CD14-positive monocyte (primary cell): ENCODE measurements at regions not wholly inside any gene's neighbourhood (a gene's known extent, or its start where the extent isn't known, plus 50 kb on each side); places are given as distances from the start of the nearest gene placed in this dataset.

Source experiments
- DNase-seq, 3 donors: peaks; one replicate each; pipeline ENCODE4 v3.0.0-alpha.2; 2011 to 2022
- H2AFZ ChIP-seq: 2 replicates; pipeline ENCODE4 v1.6.0; 2012; ENCODE audit warnings: mild to moderate bottlenecking, low read depth, low read length, inconsistent platforms; ENCODE audit not compliant: insufficient read depth, poor library complexity, severe bottlenecking
- H3K27ac ChIP-seq, 2 donors: 1 replicate in 1 of 2; 2 replicates in 1 of 2; pipeline ENCODE4 v1.5.1; 2012 to 2013; ENCODE audit warnings: low read length in 2 of 2, control low read depth in 1 of 2, inconsistent platforms in 1 of 2, low read depth in 1 of 2, mild to moderate bottlenecking in 1 of 2
- H3K27me3 ChIP-seq, 2 donors: one replicate each; pipeline versions ENCODE4 v1.6.0 to v1.6.1; 2011 to 2013; ENCODE audit warnings: low read length in 2 of 2; ENCODE audit not compliant: control insufficient read depth in 2 of 2, insufficient read depth in 2 of 2
- H3K36me3 ChIP-seq, 2 donors: replicated peaks in 1 of 2; 1 replicate in 1 of 2; 2 replicates in 1 of 2; pipeline versions ENCODE4 v1.5.1 to v1.6.1; 2012 to 2013; ENCODE audit warnings: low read length in 2 of 2, control low read depth in 1 of 2, inconsistent platforms in 1 of 2, mild to moderate bottlenecking in 1 of 2; ENCODE audit not compliant: insufficient read depth in 2 of 2, control insufficient read depth in 1 of 2
- H3K4me1 ChIP-seq, 2 donors: 1 replicate in 1 of 2; 2 replicates in 1 of 2; pipeline versions ENCODE4 v1.5.1 to v1.6.1; 2012 to 2013; ENCODE audit warnings: low read length in 2 of 2, control low read depth in 1 of 2, inconsistent platforms in 1 of 2, mild to moderate bottlenecking in 1 of 2, moderate library complexity in 1 of 2; ENCODE audit not compliant: insufficient read depth in 2 of 2, control insufficient read depth in 1 of 2
- H3K4me2 ChIP-seq: replicated peaks from 2 replicates; pipeline ENCODE3; 2012; ENCODE audit warnings: low read length, moderate library complexity, mild to moderate bottlenecking; ENCODE audit not compliant: poor library complexity, severe bottlenecking; ENCODE audit errors: extremely low read depth
- H3K4me3 ChIP-seq, 3 experiments: fragments of 200-600 bp in 1 of 3; sonication (generic) in 1 of 3; replicated peaks in 1 of 3; 1 replicate in 2 of 3; 2 replicates in 1 of 3; pipeline ENCODE4 v1.5.1; 2011 to 2013; ENCODE audit warnings: low read length in 3 of 3, mild to moderate bottlenecking in 3 of 3, control low read depth in 2 of 3, low read depth in 2 of 3, inconsistent platforms in 1 of 3, moderate library complexity in 1 of 3
- H3K79me2 ChIP-seq: 2 replicates; pipeline ENCODE4 v1.6.0; 2012; ENCODE audit warnings: mild to moderate bottlenecking, control low read depth, inconsistent platforms, low read length, moderate library complexity; ENCODE audit not compliant: insufficient read depth
- H3K9ac ChIP-seq: 2 replicates; pipeline ENCODE4 v1.6.0; 2017; ENCODE audit warnings: low read length, mild to moderate bottlenecking; ENCODE audit not compliant: insufficient read depth, poor library complexity, severe bottlenecking
- H3K9me3 ChIP-seq, 2 donors: replicated peaks in 1 of 2; 1 replicate in 1 of 2; 2 replicates in 1 of 2; pipeline versions ENCODE4 v1.5.1 to v1.6.1; 2012 to 2013; ENCODE audit warnings: low read length in 2 of 2, control low read depth in 1 of 2; ENCODE audit not compliant: control insufficient read depth in 1 of 2, insufficient read depth in 1 of 2
- H4K20me1 ChIP-seq: 2 replicates; pipeline ENCODE4 v1.6.0; 2012; ENCODE audit warnings: mild to moderate bottlenecking, low read length, control low read depth, moderate library complexity; ENCODE audit not compliant: insufficient read depth
- H3K27ac Mint-ChIP-seq, 7 donors: one replicate each; pipeline ENCODE4 v1.8.0; 2020; ENCODE audit warnings: mild to moderate bottlenecking in 7 of 7, mixed read lengths in 7 of 7, moderate library complexity in 6 of 7, inconsistent platforms in 2 of 7
- H3K27me3 Mint-ChIP-seq, 3 donors: one replicate each; pipeline ENCODE4 v1.8.0; 2021 to 2022; ENCODE audit warnings: low read depth in 3 of 3, mild to moderate bottlenecking in 3 of 3, mixed read lengths in 3 of 3, moderate library complexity in 3 of 3, inconsistent platforms in 1 of 3
- H3K36me3 Mint-ChIP-seq, 2 donors: one replicate each; pipeline ENCODE4 v1.8.0; 2020; ENCODE audit warnings: mixed read lengths in 2 of 2, inconsistent platforms in 1 of 2, mild to moderate bottlenecking in 1 of 2
- H3K4me1 Mint-ChIP-seq: one replicate; pipeline ENCODE4 v1.8.0; 2020; ENCODE audit warnings: mild to moderate bottlenecking, mixed read lengths
- H3K4me3 Mint-ChIP-seq, 2 donors: one replicate each; pipeline ENCODE4 v1.8.0; 2020; ENCODE audit warnings: mild to moderate bottlenecking in 2 of 2, mixed read lengths in 2 of 2, moderate library complexity in 1 of 2
- H3K9me3 Mint-ChIP-seq, 7 donors: one replicate each; pipeline ENCODE4 v1.8.0; 2020 to 2022; ENCODE audit warnings: mixed read lengths in 7 of 7, mild to moderate bottlenecking in 6 of 7, moderate library complexity in 6 of 7, inconsistent platforms in 2 of 7
- WGBS: methylation state at CpG from one replicate; pipeline ENCODE4 v1.1.5; 2013; ENCODE audit warnings: missing lambda C conversion rate; ENCODE audit not compliant: insufficient coverage; 5-methylcytosine and 5-hydroxymethylcytosine counted together
- intact Hi-C, 2 donors: fragments of 100-400 bp; cut with micrococcal nuclease; formaldehyde crosslinking; loops; one replicate each; pipeline versions ENCODE4 v1.15.0 to v1.15.1; 2023
- TF ChIP-seq, protein P1 (sequence below): fragments of 200-600 bp; IDR thresholded peaks from one replicate; pipeline ENCODE4 v1.8.0; 2022; ENCODE audit warnings: antibody characterized with exemption, mild to moderate bottlenecking

DNA sequence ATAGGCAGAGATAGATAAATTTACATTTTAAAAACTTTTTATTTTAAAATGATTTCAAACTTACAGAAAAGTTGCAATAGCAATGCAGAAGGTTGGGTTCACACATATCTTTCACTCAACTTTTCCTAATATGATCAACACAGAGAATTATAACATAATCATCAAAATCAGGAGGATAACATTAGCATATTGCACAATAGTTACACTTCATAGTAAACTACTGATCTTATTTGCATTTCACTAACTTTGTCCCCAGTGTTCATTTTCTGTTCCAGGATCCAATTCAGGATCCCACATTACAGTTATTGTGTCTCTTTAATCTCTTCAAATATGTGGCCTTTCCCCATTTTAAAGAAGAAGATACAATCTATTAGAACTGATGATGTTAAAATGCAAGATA lies 115.4 kb upstream of the ETV6 start:
- no peak overlapping the region for H3K9ac ChIP-seq
- Mint-ChIP-seq H3K27ac (no peak overlapping the region), H3K4me1 (peaks cover 3% of the 10 kb centered on the region), H3K4me3 (no peak overlapping the region), H3K36me3 (no peaks in the 10 kb centered on the region), H3K9me3 (peaks cover 0 to 7% (median 1%) of the 10 kb centered on the region in 7 donors), H3K27me3 (peaks cover 0 to 4% (median 2%) of the 10 kb centered on the region in 3 donors)
- no peak overlapping the region for H3K27ac ChIP-seq
- no peaks in the 10 kb centered on the region for H3K36me3 ChIP-seq
- no peaks in the 10 kb centered on the region for H3K27me3 ChIP-seq
- H3K4me3 ChIP-seq: no peak overlapping the region
- no peaks in the 10 kb centered on the region for H3K9me3 ChIP-seq
- DNase-seq: no peak
- no peaks in the 10 kb centered on the region for H3K4me1 ChIP-seq
- no peak overlapping the region for H3K4me2 ChIP-seq
- intact Hi-C loops: no loop called here
- no peak overlapping the region for H2AFZ ChIP-seq
- TF ChIP-seq, protein P1, sequence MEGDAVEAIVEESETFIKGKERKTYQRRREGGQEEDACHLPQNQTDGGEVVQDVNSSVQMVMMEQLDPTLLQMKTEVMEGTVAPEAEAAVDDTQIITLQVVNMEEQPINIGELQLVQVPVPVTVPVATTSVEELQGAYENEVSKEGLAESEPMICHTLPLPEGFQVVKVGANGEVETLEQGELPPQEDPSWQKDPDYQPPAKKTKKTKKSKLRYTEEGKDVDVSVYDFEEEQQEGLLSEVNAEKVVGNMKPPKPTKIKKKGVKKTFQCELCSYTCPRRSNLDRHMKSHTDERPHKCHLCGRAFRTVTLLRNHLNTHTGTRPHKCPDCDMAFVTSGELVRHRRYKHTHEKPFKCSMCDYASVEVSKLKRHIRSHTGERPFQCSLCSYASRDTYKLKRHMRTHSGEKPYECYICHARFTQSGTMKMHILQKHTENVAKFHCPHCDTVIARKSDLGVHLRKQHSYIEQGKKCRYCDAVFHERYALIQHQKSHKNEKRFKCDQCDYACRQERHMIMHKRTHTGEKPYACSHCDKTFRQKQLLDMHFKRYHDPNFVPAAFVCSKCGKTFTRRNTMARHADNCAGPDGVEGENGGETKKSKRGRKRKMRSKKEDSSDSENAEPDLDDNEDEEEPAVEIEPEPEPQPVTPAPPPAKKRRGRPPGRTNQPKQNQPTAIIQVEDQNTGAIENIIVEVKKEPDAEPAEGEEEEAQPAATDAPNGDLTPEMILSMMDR: no peak
- no peaks in the 10 kb centered on the region for H4K20me1 ChIP-seq
- H3K79me2 ChIP-seq: no peaks in the 10 kb centered on the region

DNA sequence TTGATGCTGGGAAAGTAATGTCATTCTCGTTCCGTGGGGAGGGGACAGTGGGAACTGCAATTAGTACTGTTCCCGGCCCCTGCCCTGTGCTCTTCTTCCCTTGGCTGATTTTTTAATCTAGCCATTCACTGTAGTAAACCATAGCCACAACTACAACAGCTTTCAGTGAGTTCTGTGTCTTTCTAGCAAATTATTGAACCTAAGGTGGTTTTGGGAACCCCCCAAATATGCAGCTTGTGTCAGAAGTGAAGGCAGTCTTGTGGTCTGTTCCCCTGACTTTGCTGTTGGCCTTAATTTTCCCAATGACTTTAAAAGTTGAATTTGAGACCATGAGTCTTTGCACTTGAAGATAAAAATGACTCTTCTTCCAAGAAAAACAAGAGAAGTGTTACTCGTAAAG lies 114.3 kb upstream of the ETV6 start:
- WGBS: 100% methylated on average over 2 of the region's 4 CpGs

More for the DNA sequence above, 114.3 kb upstream of the ETV6 start:
- Histone ChIP-seq H3K79me2 (no peaks in the 10 kb centered on the region), H3K36me3 (no peaks in the 10 kb centered on the region), H3K9ac (no peak overlapping the region), H3K27me3 (no peaks in the 10 kb centered on the region), H3K4me2 (no peak overlapping the region), H3K9me3 (no peaks in the 10 kb centered on the region), H3K4me3 (no peak overlapping the region), H2AFZ (no peak overlapping the region), H3K27ac (no peak overlapping the region), H3K4me1 (no peaks in the 10 kb centered on the region), H4K20me1 (no peaks in the 10 kb centered on the region)
- DNase-seq: no peak
- TF ChIP-seq, protein P1: no peak
- Mint-ChIP-seq H3K4me3 (no peak overlapping the region), H3K9me3 (peaks cover 0 to 12% (median 2%) of the 10 kb centered on the region in 7 donors), H3K27ac (no peak overlapping the region), H3K4me1 (peaks cover 3% of the 10 kb centered on the region), H3K36me3 (no peaks in the 10 kb centered on the region), H3K27me3 (peaks cover 0 to 2% (median 1%) of the 10 kb centered on the region in 3 donors)
- intact Hi-C loops: no loop called here
